NB4 (cell line): ENCODE measurements at regions not wholly inside any gene's neighbourhood (a gene's known extent, or its start where the extent isn't known, plus 50 kb on each side); places are given as distances from the start of the nearest gene placed in this dataset.

Experiments used
- DNase-seq: peaks from one replicate; pipeline ENCODE4 v3.0.0; 2010; ENCODE audit warnings: low read depth
- H3K4me3 ChIP-seq: one replicate; pipeline ENCODE4 v1.5.1; 2011; ENCODE audit warnings: mild to moderate bottlenecking, low read depth, low read length, moderate library complexity
- CTCF ChIP-seq: IDR thresholded peaks from one replicate; pipeline ENCODE4 v1.5.1; 2012; ENCODE audit warnings: low read depth, low read length
- MYC ChIP-seq: IDR thresholded peaks from 2 replicates; pipeline ENCODE4 v1.6.1; 2011; ENCODE audit warnings: low read depth, low read length
- POLR2A ChIP-seq: IDR thresholded peaks from 2 replicates; pipeline ENCODE4 v1.6.1; 2011; ENCODE audit warnings: mild to moderate bottlenecking; ENCODE audit not compliant: insufficient read length; ENCODE audit errors: extremely low read depth
- TF ChIP-seq, protein P1 (sequence below): IDR thresholded peaks from 2 replicates; pipeline ENCODE4 v1.6.1; 2011; ENCODE audit warnings: low read depth, low read length

GRCh38 chr1:195867638-195868037 lies 740.6 kb downstream of the KCNT2 start:
- DNase-seq, result no peak
- TF ChIP-seq CTCF (no peak), MYC (no peak), POLR2A (no peak)
- TF ChIP-seq, protein P1, sequence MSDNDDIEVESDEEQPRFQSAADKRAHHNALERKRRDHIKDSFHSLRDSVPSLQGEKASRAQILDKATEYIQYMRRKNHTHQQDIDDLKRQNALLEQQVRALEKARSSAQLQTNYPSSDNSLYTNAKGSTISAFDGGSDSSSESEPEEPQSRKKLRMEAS, result no peak
- H3K4me3 ChIP-seq, result no peak overlapping the region

- DNase-seq, result no peak
- no peak overlapping the region for H3K4me3 ChIP-seq
- TF ChIP-seq CTCF (no peak), POLR2A (no peak), MYC (no peak)
- TF ChIP-seq, protein P1, result no peak
Observed at GRCh38 chr1:195866781-195867222, 741.4 kb downstream of the KCNT2 start.

GRCh38 chr1:195866091-195866780 lies 742.0 kb downstream of the KCNT2 start:
- TF ChIP-seq MYC, result no peak
- no peak for TF ChIP-seq CTCF
- TF ChIP-seq, protein P1, result no peak
- no peak for TF ChIP-seq POLR2A
- no peak for DNase-seq
- no peak overlapping the region for H3K4me3 ChIP-seq

DNA sequence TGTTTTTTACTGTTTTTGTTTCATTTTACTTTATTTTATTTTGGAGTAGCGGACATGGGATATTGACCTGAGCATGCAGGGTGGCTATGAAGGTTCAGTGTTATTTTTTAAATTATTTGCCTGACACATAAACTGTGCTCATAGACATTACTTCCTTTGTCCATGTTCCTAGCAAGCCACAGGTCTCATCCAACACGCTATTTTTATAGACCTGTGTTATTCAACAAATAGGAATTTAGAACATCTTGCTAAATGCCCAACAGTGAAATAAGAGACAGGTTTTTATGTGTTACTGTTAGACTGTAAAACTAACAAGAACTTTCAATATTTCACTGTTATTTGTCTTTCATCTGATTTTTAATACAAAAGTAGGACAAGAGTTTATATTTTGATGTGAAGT lies 756.4 kb downstream of the KCNT2 start:
- H3K4me3 ChIP-seq, result no peak overlapping the region
- DNase-seq, result no peak
- TF ChIP-seq CTCF (no peak), MYC (no peak), POLR2A (no peak)
- TF ChIP-seq, protein P1, result no peak

DNA sequence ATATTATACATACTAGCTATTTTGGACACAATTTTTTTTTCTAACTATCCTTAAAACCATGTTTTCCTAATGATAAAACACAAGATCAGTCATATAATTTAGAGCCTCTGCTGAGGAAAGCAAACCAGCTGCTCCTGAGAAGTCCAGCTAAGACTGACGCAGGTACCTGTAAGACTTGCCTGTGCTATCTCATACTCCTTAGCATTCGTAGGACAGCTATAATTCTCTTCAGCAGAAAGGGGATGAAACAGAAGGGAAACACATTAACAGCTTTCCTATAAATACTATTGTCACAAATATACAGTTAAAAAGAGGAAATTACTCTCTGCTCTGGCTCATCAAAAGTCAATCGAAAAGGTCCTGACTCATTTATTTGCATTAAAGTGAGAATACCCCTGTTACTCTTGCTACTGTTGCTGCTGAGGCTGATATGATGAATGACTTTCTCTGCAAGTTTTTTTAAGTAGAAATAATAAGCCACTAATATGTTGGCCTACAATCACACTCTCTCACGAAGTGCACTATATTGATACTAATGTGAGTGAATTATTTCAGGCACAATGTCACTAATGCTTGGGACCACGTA lies 757.1 kb downstream of the KCNT2 start:
- no peak for DNase-seq
- TF ChIP-seq POLR2A, result no peak
- no peak for TF ChIP-seq MYC
- TF ChIP-seq, protein P1, result no peak
- no peak for TF ChIP-seq CTCF
- H3K4me3 ChIP-seq, result no peak overlapping the region
